Neuronal stem cell (in vitro differentiated cells): ENCODE measurements at regions not wholly inside any gene's neighbourhood (a gene's known extent, or its start where the extent isn't known, plus 50 kb on each side); places are given as distances from the start of the nearest gene placed in this dataset.
"Not testable (repeated sequence)": the region's sequence is repeated elsewhere in the genome, so short reads cannot be mapped to it uniquely, and the experiment has no call there.

Experiments used
- DNase-seq: peaks from one replicate; pipeline ENCODE4 v3.0.0-alpha.2; 2013; ENCODE audit warnings: low spot score
- H2AFZ ChIP-seq: one replicate; pipeline ENCODE4 v1.6.1; 2013; ENCODE audit warnings: mild to moderate bottlenecking, low read length, inconsistent platforms
- H2AK5ac ChIP-seq: 2 replicates; pipeline ENCODE4 v1.6.1; 2013; ENCODE audit warnings: low read depth, mild to moderate bottlenecking, inconsistent platforms, low read length, moderate library complexity, mixed read lengths
- H2BK120ac ChIP-seq: 2 replicates; pipeline ENCODE4 v1.6.1; 2013; ENCODE audit warnings: low read depth, mild to moderate bottlenecking, inconsistent platforms, low read length, moderate library complexity, mixed read lengths
- H2BK12ac ChIP-seq: one replicate; pipeline ENCODE4 v1.6.1; 2013; ENCODE audit warnings: low read length, inconsistent platforms
- H2BK15ac ChIP-seq: 2 replicates; pipeline ENCODE4 v1.6.1; 2013; ENCODE audit warnings: mild to moderate bottlenecking, low read length, inconsistent platforms, mixed read lengths
- H2BK5ac ChIP-seq: one replicate; pipeline ENCODE4 v1.6.1; 2013; ENCODE audit warnings: inconsistent platforms, mild to moderate bottlenecking, low read length, moderate library complexity
- H3K14ac ChIP-seq: one replicate; pipeline ENCODE4 v1.6.1; 2013; ENCODE audit warnings: low read length, inconsistent platforms
- H3K18ac ChIP-seq: 2 replicates; pipeline ENCODE4 v1.6.1; 2013; ENCODE audit warnings: low read length, inconsistent platforms
- H3K23ac ChIP-seq: 2 replicates; pipeline ENCODE4 v1.6.1; 2013; ENCODE audit warnings: low read depth, mild to moderate bottlenecking, mixed read lengths, low read length, inconsistent platforms; ENCODE audit not compliant: poor library complexity
- H3K27ac ChIP-seq: replicated peaks from 3 replicates; pipeline ENCODE4 v1.5.1; 2013; ENCODE audit warnings: low read length, inconsistent platforms
- H3K27me3 ChIP-seq, 3 experiments: 2 replicates each; pipeline ENCODE4 v1.6.1; 2013; ENCODE audit warnings: low read length in 3 of 3, mild to moderate bottlenecking in 2 of 3, inconsistent platforms in 1 of 3, low read depth in 1 of 3, mixed read lengths in 1 of 3, moderate library complexity in 1 of 3; ENCODE audit not compliant: control insufficient read depth in 3 of 3, insufficient read depth in 3 of 3
- H3K36me3 ChIP-seq, 2 donors: replicated peaks in 1 of 2; 2 replicates each; pipeline ENCODE4 v1.6.1; 2013; ENCODE audit warnings: low read length in 2 of 2; ENCODE audit not compliant: control insufficient read depth in 2 of 2, insufficient read depth in 2 of 2
- H3K4ac ChIP-seq: 2 replicates; pipeline ENCODE4 v1.6.1; 2013; ENCODE audit warnings: inconsistent platforms, mild to moderate bottlenecking, low read length, moderate library complexity
- H3K4me1 ChIP-seq, 2 donors: 1 replicate in 1 of 2; 2 replicates in 1 of 2; pipeline ENCODE4 v1.6.1; 2013; ENCODE audit warnings: low read length in 2 of 2, low read depth in 1 of 2; ENCODE audit not compliant: control insufficient read depth in 2 of 2, insufficient read depth in 1 of 2
- H3K4me2 ChIP-seq: one replicate; pipeline ENCODE4 v1.6.1; 2013; ENCODE audit warnings: mild to moderate bottlenecking, low read length, inconsistent platforms; ENCODE audit not compliant: insufficient read depth, poor library complexity, severe bottlenecking
- H3K4me3 ChIP-seq, 2 donors: 2 replicates each; pipeline ENCODE4 v1.5.1; 2013; ENCODE audit warnings: low read length in 2 of 2, mild to moderate bottlenecking in 2 of 2, inconsistent platforms in 1 of 2, moderate library complexity in 1 of 2
- H3K79me1 ChIP-seq: one replicate; pipeline ENCODE4 v1.6.1; 2013; ENCODE audit warnings: low read depth, mild to moderate bottlenecking, inconsistent platforms, low read length, moderate library complexity
- H3K9ac ChIP-seq: one replicate; pipeline ENCODE4 v1.6.1; 2013; ENCODE audit warnings: mild to moderate bottlenecking, low read depth, low read length, inconsistent platforms; ENCODE audit not compliant: poor library complexity
- H3K9me3 ChIP-seq, 2 donors: replicated peaks in 1 of 2; 2 replicates each; pipeline versions ENCODE3 to v1.6.1; 2013; ENCODE audit warnings: low read length in 2 of 2, mild to moderate bottlenecking in 2 of 2, inconsistent platforms in 1 of 2, low read depth in 1 of 2, mixed read lengths in 1 of 2, moderate library complexity in 1 of 2; ENCODE audit not compliant: control insufficient read depth in 2 of 2, insufficient read depth in 1 of 2
- H4K8ac ChIP-seq: one replicate; pipeline ENCODE4 v1.6.1; 2013; ENCODE audit warnings: low read depth, mild to moderate bottlenecking, inconsistent platforms, low read length, moderate library complexity
- H4K91ac ChIP-seq: one replicate; pipeline ENCODE4 v1.6.1; 2013; ENCODE audit warnings: low read length, low read depth, mild to moderate bottlenecking, inconsistent platforms; ENCODE audit not compliant: poor library complexity
- WGBS, 2 donors: extraction: QIAGEN DNeasy Blood & Tissue Kit; methylation state at CpG; one replicate each; pipeline ENCODE4 v1.1.7; 2013; ENCODE audit warnings: missing lambda C conversion rate in 2 of 2, mixed read lengths in 1 of 2; ENCODE audit not compliant: insufficient read length in 2 of 2, insufficient replicate concordance in 1 of 2; ENCODE audit errors: extremely low coverage in 2 of 2; 5-methylcytosine and 5-hydroxymethylcytosine counted together

- Histone ChIP-seq H3K9me3 (no peaks in the 10 kb centered on the region), H3K4me2 (no peak overlapping the region), H3K14ac (no peak overlapping the region), H3K27me3 (no peaks in the 10 kb centered on the region), H4K91ac (no peak overlapping the region), H3K9ac (no peak overlapping the region), H3K4me3 (no peak overlapping the region), H3K23ac (no peak overlapping the region), H3K27ac (no peak overlapping the region), H3K4me1 (no peaks in the 10 kb centered on the region), H2BK5ac (no peak overlapping the region), H2BK12ac (no peak overlapping the region), H4K8ac (no peak overlapping the region), H3K18ac (no peak overlapping the region), H2AK5ac (no peak overlapping the region), H3K36me3 (no peaks in the 10 kb centered on the region), H2BK120ac (no peak overlapping the region), H2BK15ac (no peak overlapping the region), H2AFZ (no peak overlapping the region), H3K79me1 (no peaks in the 10 kb centered on the region), H3K4ac (no peak overlapping the region)
- no CpG with 5 or more reads among the region's 1 CpG for WGBS, 2 donors
- DNase-seq = no peak
These were observed 500.4 kb downstream of the COL12A1 start for GRCh38 chr6:74705451-74705850.

DNA sequence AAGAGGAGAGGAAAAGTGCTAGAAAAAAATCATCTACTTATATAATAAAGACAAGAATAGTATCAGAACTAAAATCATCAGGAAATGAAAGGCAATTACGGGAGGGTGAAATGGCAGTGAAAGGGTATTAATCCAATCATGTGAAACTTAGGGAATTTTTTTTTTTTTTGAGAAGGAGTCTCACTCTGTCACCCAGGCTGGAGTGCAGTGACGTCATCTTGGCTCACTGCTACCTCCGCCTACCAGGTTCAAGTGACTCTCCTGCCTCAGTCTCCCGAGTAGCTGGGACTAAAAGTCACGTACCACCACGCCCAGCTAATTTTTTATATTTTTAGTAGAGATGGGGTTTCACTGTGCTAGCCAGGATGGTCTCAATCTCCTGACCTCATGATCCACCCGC lies 501.3 kb downstream of the COL12A1 start:
- H2BK5ac ChIP-seq, H3K4ac ChIP-seq, H3K9me3 ChIP-seq, H3K36me3 ChIP-seq, H3K4me3 ChIP-seq, H3K14ac ChIP-seq, H4K91ac ChIP-seq, H3K27me3 ChIP-seq, H2AK5ac ChIP-seq, H2BK120ac ChIP-seq, H2AFZ ChIP-seq, H3K23ac ChIP-seq, H4K8ac ChIP-seq, H3K79me1 ChIP-seq, H2BK12ac ChIP-seq, H3K27ac ChIP-seq, H3K4me1 ChIP-seq, H3K4me2 ChIP-seq, DNase-seq, H2BK15ac ChIP-seq, H3K9ac ChIP-seq, H3K18ac ChIP-seq: not testable (repeated sequence)
- no CpG with 5 or more reads among the region's 7 CpGs for WGBS, 2 donors

DNA sequence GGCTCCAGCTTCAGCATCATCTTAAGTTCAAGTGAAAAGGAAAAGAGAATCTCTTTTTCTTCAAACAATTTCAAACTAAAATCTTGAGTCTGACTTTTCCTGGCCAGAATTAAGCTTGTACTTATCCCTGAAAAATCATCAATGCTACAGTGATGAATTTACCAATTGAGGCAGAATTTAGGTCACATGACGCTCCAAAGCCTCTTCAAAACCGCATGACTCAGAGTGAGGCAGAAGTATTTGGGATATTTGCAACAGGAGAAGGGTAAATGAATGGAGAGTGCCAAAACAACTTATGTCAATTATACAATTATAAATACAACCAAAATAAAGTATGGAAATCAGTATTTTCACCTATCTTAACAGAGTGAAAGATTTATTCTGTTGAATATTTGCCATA lies 515.5 kb downstream of the COL12A1 start:
- Histone ChIP-seq H2BK15ac (no peak overlapping the region), H3K4me1 (no peaks in the 10 kb centered on the region), H3K9ac (no peak overlapping the region), H3K9me3 (no peaks in the 10 kb centered on the region), H3K23ac (no peak overlapping the region), H3K4ac (no peak overlapping the region), H2BK12ac (no peak overlapping the region), H3K4me3 (no peak overlapping the region), H2BK5ac (no peak overlapping the region), H2BK120ac (no peak overlapping the region), H3K27ac (no peak overlapping the region), H2AFZ (no peak overlapping the region), H3K27me3 (no peaks in the 10 kb centered on the region), H4K8ac (no peak overlapping the region), H3K14ac (no peak overlapping the region), H4K91ac (no peak overlapping the region), H3K4me2 (no peak overlapping the region), H3K18ac (no peak overlapping the region), H2AK5ac (no peak overlapping the region), H3K79me1 (no peaks in the 10 kb centered on the region), H3K36me3 (no peaks in the 10 kb centered on the region)
- no peak for DNase-seq
- WGBS, 2 donors = no CpG with 5 or more reads among the region's 2 CpGs

DNA sequence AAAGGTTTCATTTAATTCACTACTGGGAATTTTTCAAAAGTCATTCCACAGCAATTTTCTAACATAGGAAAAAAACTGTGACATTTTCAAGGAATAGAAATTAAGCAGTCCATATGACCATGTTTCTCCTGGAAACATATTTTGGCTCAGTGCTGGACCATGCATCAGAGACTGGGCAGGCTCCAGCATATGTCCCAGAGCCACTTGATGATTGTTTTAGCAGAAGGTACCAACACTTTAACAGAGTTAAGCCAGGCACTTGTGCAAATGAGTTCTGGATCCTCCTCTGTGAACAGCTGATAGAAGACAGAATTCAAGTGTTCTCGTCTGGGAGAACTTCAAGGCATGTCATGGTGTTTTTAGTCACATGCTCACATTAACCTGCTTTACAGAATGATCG lies 516.3 kb downstream of the COL12A1 start:
- Histone ChIP-seq H4K8ac (no peak overlapping the region), H2BK120ac (no peak overlapping the region), H3K4me3 (no peak overlapping the region), H3K18ac (no peak overlapping the region), H2AK5ac (no peak overlapping the region), H3K9me3 (no peaks in the 10 kb centered on the region), H2AFZ (no peak overlapping the region), H3K27ac (no peak overlapping the region), H2BK15ac (no peak overlapping the region), H3K36me3 (no peaks in the 10 kb centered on the region), H3K4ac (no peak overlapping the region), H3K4me2 (no peak overlapping the region), H3K14ac (no peak overlapping the region), H2BK5ac (no peak overlapping the region), H3K27me3 (no peaks in the 10 kb centered on the region), H3K23ac (no peak overlapping the region), H3K9ac (no peak overlapping the region), H3K4me1 (no peaks in the 10 kb centered on the region), H2BK12ac (no peak overlapping the region), H4K91ac (no peak overlapping the region), H3K79me1 (no peaks in the 10 kb centered on the region)
- WGBS, 2 donors = no CpG with 5 or more reads among the region's 2 CpGs
- DNase-seq = no peak
